Suprapubic skin (tissue), 4 donors: ENCODE measurements at regions not wholly inside any gene's neighbourhood (a gene's known extent, or its start where the extent isn't known, plus 50 kb on each side); places are given as distances from the start of the nearest gene placed in this dataset.
A peak's percentile ranks its signal among the peaks of the same experiment; 100 is the strongest.

Experiments
- DNase-seq, 2 donors: peaks; one replicate each; pipeline ENCODE4 v3.0.0-alpha.2; 2019; ENCODE audit warnings: low spot score in 2 of 2
- H3K27ac ChIP-seq: fragments of 200-600 bp; sonication (generic); one replicate; pipeline ENCODE4 v1.5.1; 2019
- H3K27me3 ChIP-seq: fragments of 200-600 bp; sonication (generic); one replicate; pipeline ENCODE4 v1.5.1; 2019
- H3K36me3 ChIP-seq: fragments of 200-600 bp; sonication (generic); one replicate; pipeline ENCODE4 v1.5.1; 2019
- H3K4me1 ChIP-seq: fragments of 200-600 bp; sonication (generic); one replicate; pipeline ENCODE4 v1.5.1; 2019
- H3K4me3 ChIP-seq: fragments of 200-600 bp; sonication (generic); one replicate; pipeline ENCODE4 v1.5.1; 2019; ENCODE audit warnings: mild to moderate bottlenecking
- H3K9me3 ChIP-seq: fragments of 200-600 bp; sonication (generic); one replicate; pipeline ENCODE4 v1.5.1; 2019
- EP300 ChIP-seq: sonication (generic); formaldehyde crosslinking; IDR thresholded peaks from one replicate; pipeline ENCODE4 v1.6.1; 2017; ENCODE audit warnings: antibody characterized with exemption
- POLR2A ChIP-seq, 2 donors: fragments of 450-650 bp; IDR thresholded peaks; one replicate each; pipeline ENCODE4 v1.6.1; 2017; ENCODE audit warnings: antibody characterized with exemption in 2 of 2, mild to moderate bottlenecking in 2 of 2, moderate library complexity in 2 of 2
- POLR2AphosphoS5 ChIP-seq, 3 donors: sonication (generic); formaldehyde crosslinking; IDR thresholded peaks; one replicate each; pipeline ENCODE4 v1.6.1; 2017; ENCODE audit warnings: antibody characterized with exemption in 3 of 3
- WGBS: methylation state at CpG from one replicate; pipeline ENCODE4 v1.1.5; 2018; 5-methylcytosine and 5-hydroxymethylcytosine counted together
- TF ChIP-seq, protein P1 (sequence below), 2 donors: fragments of 200-600 bp in 1 of 2; fragments of 450-650 bp in 1 of 2; sonication (generic) in 1 of 2; IDR thresholded peaks; one replicate each; pipeline ENCODE4 v1.5.1; 2016 to 2019; ENCODE audit warnings: antibody characterized with exemption in 2 of 2, mild to moderate bottlenecking in 1 of 2, moderate library complexity in 1 of 2

DNA sequence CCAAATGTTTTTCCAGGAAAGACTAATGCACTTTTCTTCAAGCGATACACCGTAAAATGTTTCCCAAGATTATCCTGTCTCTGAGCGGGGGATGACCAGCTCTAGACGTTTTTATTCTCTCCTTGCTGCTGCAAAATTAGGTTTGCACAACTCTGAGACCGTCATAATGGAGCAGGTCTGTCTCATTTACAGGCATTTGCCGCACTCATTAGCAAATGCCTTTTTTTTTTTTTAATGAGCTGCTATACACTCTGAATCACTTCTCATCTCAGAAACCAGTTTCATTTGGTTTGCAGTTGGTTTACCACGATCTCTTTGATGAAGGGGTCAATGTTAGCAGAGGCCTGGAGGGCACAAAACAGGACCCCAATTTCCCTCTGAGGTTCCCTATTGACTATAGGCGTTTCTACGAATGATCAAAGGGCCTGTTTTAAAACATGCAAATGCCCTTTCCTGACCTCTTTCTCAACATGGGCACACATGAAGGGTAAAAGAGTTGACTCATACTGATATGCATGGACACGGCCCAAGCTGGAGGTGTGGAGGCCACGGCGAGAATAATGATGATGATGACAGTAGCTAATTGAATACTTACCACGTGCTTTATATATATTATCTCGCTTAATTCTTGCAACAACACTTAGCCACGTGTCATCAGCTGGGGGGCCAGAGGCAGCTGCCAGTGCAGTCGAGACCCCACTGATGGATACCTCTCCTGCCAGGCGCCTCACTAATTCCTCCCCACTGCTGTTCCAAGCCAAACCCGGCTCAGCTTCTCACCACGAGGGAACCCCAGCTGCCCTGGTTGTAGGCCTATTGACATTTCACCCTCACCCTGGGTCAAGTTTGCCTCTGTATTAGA lies 89.9 kb upstream of the PTCH1 start:
- DNase-seq: peak in 1 of 2 donors; percentile 41
- no peaks in the 10 kb centered on the region for H3K4me1 ChIP-seq
- no peaks in the 10 kb centered on the region for H3K36me3 ChIP-seq
- TF ChIP-seq POLR2AphosphoS5 (IDR thresholded peaks at IDR 0.05): no peak
- TF ChIP-seq EP300: no peak
- TF ChIP-seq, protein P1, sequence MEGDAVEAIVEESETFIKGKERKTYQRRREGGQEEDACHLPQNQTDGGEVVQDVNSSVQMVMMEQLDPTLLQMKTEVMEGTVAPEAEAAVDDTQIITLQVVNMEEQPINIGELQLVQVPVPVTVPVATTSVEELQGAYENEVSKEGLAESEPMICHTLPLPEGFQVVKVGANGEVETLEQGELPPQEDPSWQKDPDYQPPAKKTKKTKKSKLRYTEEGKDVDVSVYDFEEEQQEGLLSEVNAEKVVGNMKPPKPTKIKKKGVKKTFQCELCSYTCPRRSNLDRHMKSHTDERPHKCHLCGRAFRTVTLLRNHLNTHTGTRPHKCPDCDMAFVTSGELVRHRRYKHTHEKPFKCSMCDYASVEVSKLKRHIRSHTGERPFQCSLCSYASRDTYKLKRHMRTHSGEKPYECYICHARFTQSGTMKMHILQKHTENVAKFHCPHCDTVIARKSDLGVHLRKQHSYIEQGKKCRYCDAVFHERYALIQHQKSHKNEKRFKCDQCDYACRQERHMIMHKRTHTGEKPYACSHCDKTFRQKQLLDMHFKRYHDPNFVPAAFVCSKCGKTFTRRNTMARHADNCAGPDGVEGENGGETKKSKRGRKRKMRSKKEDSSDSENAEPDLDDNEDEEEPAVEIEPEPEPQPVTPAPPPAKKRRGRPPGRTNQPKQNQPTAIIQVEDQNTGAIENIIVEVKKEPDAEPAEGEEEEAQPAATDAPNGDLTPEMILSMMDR (IDR thresholded peaks at IDR 0.05): no peak
- no peak for TF ChIP-seq POLR2A (IDR thresholded peaks at IDR 0.05)
- H3K9me3 ChIP-seq: no peaks in the 10 kb centered on the region
- peaks cover 3% of the 10 kb centered on the region for H3K27me3 ChIP-seq
- H3K4me3 ChIP-seq: no peak overlapping the region
- no peak overlapping the region for H3K27ac ChIP-seq
- 83% methylated on average over 19 of the region's 19 CpGs for WGBS

DNA sequence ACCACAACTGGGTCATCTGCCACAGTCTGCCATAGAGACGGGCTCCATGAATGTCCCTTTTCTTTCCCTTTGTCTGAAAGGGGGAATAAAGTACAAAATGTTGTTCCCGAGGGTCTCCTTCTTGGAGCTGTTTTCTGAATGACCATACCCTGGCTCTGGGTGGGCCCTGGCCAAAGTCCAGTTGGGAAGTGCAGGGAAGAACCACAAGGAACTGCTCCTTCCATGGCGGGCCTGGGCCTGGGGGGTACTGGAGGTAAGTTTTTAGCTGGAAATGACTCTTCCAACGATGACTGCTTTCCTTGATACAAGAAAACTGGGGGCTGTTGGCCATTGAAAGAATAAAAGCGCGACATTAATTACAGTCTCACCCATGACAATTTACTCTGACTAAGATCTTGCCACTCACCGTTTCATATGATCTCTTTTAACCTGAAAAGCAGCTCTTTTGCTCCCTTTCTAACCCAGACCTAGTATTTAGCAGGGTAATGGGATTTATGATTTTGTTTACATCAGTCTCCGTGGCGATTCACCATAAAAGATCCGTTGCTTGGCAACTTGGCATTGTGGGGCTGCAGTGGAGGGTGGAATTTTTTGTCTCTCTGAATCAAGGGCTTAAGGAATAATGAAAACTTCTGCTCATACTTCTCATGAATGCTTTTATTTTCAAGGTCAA lies 89.2 kb upstream of the PTCH1 start:
- no peaks in the 10 kb centered on the region for H3K9me3 ChIP-seq
- H3K27me3 ChIP-seq: no peaks in the 10 kb centered on the region
- H3K4me3 ChIP-seq: no peak overlapping the region
- no peaks in the 10 kb centered on the region for H3K36me3 ChIP-seq
- no peak for TF ChIP-seq EP300
- no peak for TF ChIP-seq POLR2A (IDR thresholded peaks at IDR 0.05)
- no peak for TF ChIP-seq POLR2AphosphoS5 (IDR thresholded peaks at IDR 0.05)
- TF ChIP-seq, protein P1 (IDR thresholded peaks at IDR 0.05): no peak
- WGBS: 82% methylated on average over 10 of the region's 10 CpGs
- DNase-seq: peak in 1 of 2 donors; percentile 61
- H3K27ac ChIP-seq: no peak overlapping the region
- no peaks in the 10 kb centered on the region for H3K4me1 ChIP-seq

DNA sequence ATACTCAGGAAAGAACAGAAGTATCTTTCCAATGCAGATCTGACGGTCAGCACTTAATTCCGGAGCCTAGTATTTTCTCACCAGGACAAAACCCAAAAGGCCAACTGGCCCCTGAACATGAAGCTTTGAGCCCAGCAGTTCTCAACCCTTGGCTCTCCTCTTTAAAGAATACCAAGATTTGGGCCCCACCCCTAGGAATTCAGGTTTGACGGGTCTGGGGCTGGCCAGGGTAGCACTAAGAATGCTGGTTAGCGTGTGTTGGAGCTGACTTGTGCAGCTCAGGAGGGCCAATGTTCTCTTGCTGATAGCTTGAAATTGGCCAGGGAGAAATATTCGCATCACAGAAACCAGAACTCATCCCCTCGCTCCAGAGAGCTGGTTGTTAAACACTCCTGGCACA lies 88.3 kb upstream of the PTCH1 start:
- DNase-seq: peak in 1 of 2 donors; percentile 38
- no peak for TF ChIP-seq EP300
- TF ChIP-seq, protein P1 (IDR thresholded peaks at IDR 0.05): no peak
- TF ChIP-seq POLR2A (IDR thresholded peaks at IDR 0.05): no peak
- TF ChIP-seq POLR2AphosphoS5 (IDR thresholded peaks at IDR 0.05): no peak
- H3K4me1 ChIP-seq: no peaks in the 10 kb centered on the region
- H3K4me3 ChIP-seq: no peak overlapping the region
- H3K27ac ChIP-seq: no peak overlapping the region
- 68% methylated on average over 6 of the region's 6 CpGs for WGBS
- H3K9me3 ChIP-seq: no peaks in the 10 kb centered on the region
- no peaks in the 10 kb centered on the region for H3K36me3 ChIP-seq
- H3K27me3 ChIP-seq: no peaks in the 10 kb centered on the region

DNA sequence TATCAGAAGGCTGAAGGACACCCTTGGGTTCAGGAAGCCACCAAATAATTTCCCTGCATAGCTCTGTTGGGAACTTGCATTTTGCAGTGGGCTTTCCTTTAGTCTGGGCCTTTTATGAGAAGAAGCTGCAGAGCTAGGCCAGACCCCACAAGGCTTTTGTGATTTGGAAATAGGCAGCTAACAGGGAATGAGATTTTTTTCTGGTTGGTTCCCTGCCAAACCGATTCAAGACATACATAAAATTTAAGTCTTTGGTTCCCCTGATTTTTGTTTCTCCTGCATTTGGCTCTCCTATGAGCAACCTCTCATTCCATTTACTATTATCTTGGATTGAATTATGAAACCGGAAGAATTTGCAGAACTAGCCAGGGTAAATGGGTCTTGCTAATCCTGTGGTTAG lies 81.5 kb upstream of the PTCH1 start:
- Histone ChIP-seq H3K4me1 (no peaks in the 10 kb centered on the region), H3K36me3 (no peaks in the 10 kb centered on the region), H3K4me3 (no peak overlapping the region), H3K27me3 (no peaks in the 10 kb centered on the region), H3K9me3 (no peaks in the 10 kb centered on the region), H3K27ac (no peak overlapping the region)
- WGBS: 88% methylated on average over 2 of the region's 2 CpGs
- DNase-seq: no peak
- TF ChIP-seq, protein P1 (IDR thresholded peaks at IDR 0.05): no peak
- TF ChIP-seq POLR2A (IDR thresholded peaks at IDR 0.05) (no peak), POLR2AphosphoS5 (IDR thresholded peaks at IDR 0.05) (no peak), EP300 (no peak)

DNA sequence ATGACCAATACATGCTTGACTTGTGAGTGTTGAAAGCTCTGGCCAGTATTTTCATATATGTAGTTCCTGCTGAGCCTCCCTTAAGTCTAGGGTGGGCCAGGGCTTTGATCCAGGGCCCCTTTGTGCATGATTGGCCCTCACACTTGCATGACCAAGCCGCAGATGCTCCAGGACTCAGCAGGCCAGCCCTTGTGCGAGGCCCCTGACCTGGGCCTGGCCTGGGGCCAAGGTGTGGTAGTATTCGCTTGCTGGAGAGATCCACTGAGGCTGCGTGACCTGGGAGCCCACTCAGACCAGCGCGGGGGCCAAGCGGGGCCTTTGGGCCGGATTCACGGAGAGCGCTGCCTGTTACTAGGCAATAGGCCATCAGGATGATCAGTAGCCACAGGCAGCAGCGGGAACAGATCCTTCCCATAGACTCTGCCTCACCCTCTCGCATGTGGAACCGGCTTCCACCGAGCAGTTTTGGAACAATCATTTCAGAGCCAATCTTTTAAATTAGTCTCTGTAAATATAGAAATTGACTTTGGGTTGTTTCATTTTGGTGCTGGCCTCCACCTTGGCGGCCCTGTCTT lies 79.0 kb upstream of the PTCH1 start:
- Histone ChIP-seq H3K27me3 (no peaks in the 10 kb centered on the region), H3K27ac (no peak overlapping the region), H3K4me1 (no peaks in the 10 kb centered on the region), H3K36me3 (no peaks in the 10 kb centered on the region), H3K9me3 (no peaks in the 10 kb centered on the region), H3K4me3 (no peak overlapping the region)
- TF ChIP-seq POLR2AphosphoS5 (IDR thresholded peaks at IDR 0.05) (no peak), EP300 (no peak), POLR2A (IDR thresholded peaks at IDR 0.05) (no peak)
- TF ChIP-seq, protein P1 (IDR thresholded peaks at IDR 0.05): no peak
- WGBS: 82% methylated on average over 8 of the region's 15 CpGs
- no peak for DNase-seq
